BLaER1 treated with 17β-estradiol and CSF1 and Interleukin-3, amounts not matched to agents 10 nM and 100 nM (cell line): ENCODE measurements at regions not wholly inside any gene's neighbourhood (a gene's known extent, or its start where the extent isn't known, plus 50 kb on each side); places are given as distances from the start of the nearest gene placed in this dataset.
"Not testable (repeated sequence)": the region's sequence is repeated elsewhere in the genome, so short reads cannot be mapped to it uniquely, and the experiment has no call there.

ENCODE experiments used
- H3K27ac ChIP-seq, 11 experiments: shearing (Covaris generic); formaldehyde crosslinking; 2 replicates each; pipeline ENCODE4 v1.8.1; 2022
- H3K27me3 ChIP-seq, 11 experiments: shearing (Covaris generic); formaldehyde crosslinking; 2 replicates each; pipeline ENCODE4 v1.8.1; 2022
- H3K36me3 ChIP-seq, 11 experiments: shearing (Covaris generic); formaldehyde crosslinking; 2 replicates each; pipeline ENCODE4 v1.8.1; 2022
- H3K4me1 ChIP-seq, 10 experiments: shearing (Covaris generic); formaldehyde crosslinking; 2 replicates each; pipeline ENCODE4 v1.8.1; 2022
- H3K4me2 ChIP-seq, 11 experiments: shearing (Covaris generic); formaldehyde crosslinking; 2 replicates each; pipeline ENCODE4 v1.8.1; 2022
- H3K4me3 ChIP-seq, 10 experiments: shearing (Covaris generic); formaldehyde crosslinking; 2 replicates each; pipeline ENCODE4 v1.8.1; 2022
- H3K9ac ChIP-seq, 11 experiments: shearing (Covaris generic); formaldehyde crosslinking; 2 replicates each; pipeline ENCODE4 v1.8.1; 2022
- H3K9me3 ChIP-seq, 11 experiments: shearing (Covaris generic); formaldehyde crosslinking; replicated peaks in 1 of 11; 2 replicates each; pipeline ENCODE4 v1.8.1; 2022
- H4K20me1 ChIP-seq, 11 experiments: shearing (Covaris generic); formaldehyde crosslinking; 2 replicates each; pipeline ENCODE4 v1.8.1; 2022
- Cebpa-rat ChIP-seq, 11 experiments: shearing (Covaris generic); IDR thresholded peaks; 2 replicates each; pipeline ENCODE4 v1.8.1; 2022

DNA sequence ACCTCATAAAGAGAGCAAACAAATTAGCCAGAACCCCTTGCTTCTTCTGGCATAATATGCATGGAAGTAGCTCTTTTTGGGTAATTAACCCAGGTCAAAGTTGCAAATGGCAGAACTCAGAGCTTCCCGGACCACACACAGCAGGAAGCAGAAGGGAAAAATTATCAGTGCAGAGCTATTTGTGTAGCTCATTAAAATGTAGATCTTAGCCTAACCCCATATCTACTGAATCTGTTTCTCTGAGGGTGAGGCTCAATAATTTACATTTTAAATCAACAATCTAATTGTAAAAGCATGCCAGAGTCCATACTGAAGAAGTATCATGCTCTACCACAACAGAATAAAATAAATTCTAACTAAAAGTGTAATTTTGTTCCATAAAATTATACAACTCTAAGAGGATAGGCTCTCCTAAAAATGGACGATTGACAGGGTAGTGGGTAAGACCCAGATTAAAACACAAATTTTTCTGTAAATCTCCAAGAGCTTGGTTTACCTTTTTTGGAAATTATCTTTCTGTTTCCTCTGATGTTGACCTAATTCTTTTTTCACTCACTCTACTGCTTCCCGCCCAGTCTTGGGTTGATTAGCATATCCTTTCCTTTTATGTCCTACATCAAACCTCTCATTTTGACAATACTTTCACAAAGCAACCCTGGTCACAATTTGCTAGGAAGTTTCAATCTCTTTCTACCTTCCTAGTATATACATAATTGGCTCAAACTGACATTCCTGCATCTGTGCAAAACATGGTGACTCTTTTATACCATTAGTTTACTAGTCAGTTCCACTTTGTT lies 213.3 kb upstream of the SLC16A7 start:
- no peaks in the 10 kb centered on the region for H3K9me3 ChIP-seq
- H3K4me3 ChIP-seq = no peak overlapping the region
- H3K4me2 ChIP-seq = no peak overlapping the region
- no peaks in the 10 kb centered on the region for H3K36me3 ChIP-seq
- H3K27ac ChIP-seq = no peak overlapping the region
- H3K27me3 ChIP-seq = no peaks in the 10 kb centered on the region
- no peak for TF ChIP-seq Cebpa-rat (IDR thresholded peaks at IDR 0.05)
- no peaks in the 10 kb centered on the region for H4K20me1 ChIP-seq
- H3K4me1 ChIP-seq = peaks cover 0 to under 1% (median 0%) of the 10 kb centered on the region in 10 experiments; a peak in 3 of 20 replicates
- H3K9ac ChIP-seq = no peak overlapping the region

DNA sequence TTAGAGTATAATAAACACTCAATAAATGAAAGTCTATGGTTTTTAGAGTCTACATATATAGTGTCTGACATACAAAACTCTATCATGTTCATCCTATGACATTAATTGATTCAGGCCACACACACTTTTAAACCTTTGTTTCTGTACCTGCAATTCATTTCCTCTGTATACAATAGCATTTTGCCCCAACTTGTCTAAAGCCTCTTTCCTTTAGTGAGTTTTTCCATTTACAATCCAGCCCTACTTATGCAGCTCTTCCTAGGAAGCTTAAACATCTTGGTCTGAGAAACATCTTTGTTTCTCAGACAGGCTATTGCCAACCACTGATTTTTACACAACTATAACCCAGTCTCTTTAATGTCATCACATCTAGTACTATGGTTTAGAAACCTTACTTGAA lies 214.7 kb upstream of the SLC16A7 start:
- no peak overlapping the region for H3K4me2 ChIP-seq
- no peaks in the 10 kb centered on the region for H4K20me1 ChIP-seq
- H3K27me3 ChIP-seq = no peaks in the 10 kb centered on the region
- no peaks in the 10 kb centered on the region for H3K9me3 ChIP-seq
- no peak for TF ChIP-seq Cebpa-rat (IDR thresholded peaks at IDR 0.05)
- H3K4me1 ChIP-seq = no peaks in the 10 kb centered on the region
- H3K9ac ChIP-seq = no peak overlapping the region
- no peak overlapping the region for H3K27ac ChIP-seq
- no peak overlapping the region for H3K4me3 ChIP-seq
- H3K36me3 ChIP-seq = no peaks in the 10 kb centered on the region

DNA sequence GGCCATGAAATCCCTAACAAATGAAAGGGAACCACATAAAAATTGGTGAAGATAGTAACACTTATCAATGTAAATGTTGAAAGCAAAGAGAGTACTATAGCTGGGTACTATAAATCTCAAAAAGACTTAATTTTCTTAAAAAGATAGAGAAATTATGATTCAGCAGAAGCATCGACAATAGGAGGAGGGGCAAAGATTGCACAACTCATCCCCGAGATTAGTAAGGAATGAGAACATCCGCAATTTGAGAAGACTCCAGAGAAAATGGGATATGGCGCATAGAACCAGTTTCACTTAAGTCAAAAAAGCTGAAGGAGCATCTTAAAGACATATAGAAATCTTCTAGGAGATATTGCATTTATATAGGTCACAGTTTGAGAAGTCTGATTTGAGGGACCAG lies 220.2 kb upstream of the SLC16A7 start:
- no peak overlapping the region for H3K4me3 ChIP-seq
- H3K4me2 ChIP-seq = no peak overlapping the region
- no peak for TF ChIP-seq Cebpa-rat (IDR thresholded peaks at IDR 0.05)
- H3K9ac ChIP-seq = no peak overlapping the region
- H3K27me3 ChIP-seq = no peaks in the 10 kb centered on the region
- no peaks in the 10 kb centered on the region for H4K20me1 ChIP-seq
- no peak overlapping the region for H3K27ac ChIP-seq
- no peaks in the 10 kb centered on the region for H3K9me3 ChIP-seq
- H3K36me3 ChIP-seq = no peaks in the 10 kb centered on the region
- no peaks in the 10 kb centered on the region for H3K4me1 ChIP-seq

DNA sequence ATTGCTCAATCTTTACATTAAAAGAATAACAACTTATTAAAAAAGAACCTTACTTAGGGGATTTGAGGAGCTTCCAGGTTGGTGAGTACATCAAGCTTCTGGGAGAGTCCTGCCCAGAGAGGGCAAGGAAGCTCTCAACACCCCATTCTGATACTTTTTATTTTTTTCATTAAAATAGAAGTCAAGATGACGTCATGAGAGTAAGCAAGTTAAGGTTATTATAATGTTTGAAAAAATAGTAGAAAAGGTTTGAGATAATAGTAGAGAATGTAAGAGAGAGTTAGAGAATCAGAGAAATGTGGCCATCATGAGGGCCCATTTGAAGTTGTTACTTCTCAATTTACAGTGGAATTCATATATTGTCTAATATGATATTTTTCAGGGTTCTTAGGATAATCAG lies 221.0 kb upstream of the SLC16A7 start:
- no peak overlapping the region for H3K4me3 ChIP-seq
- H3K9ac ChIP-seq = no peak overlapping the region
- H3K36me3 ChIP-seq = no peaks in the 10 kb centered on the region
- H3K27me3 ChIP-seq = no peaks in the 10 kb centered on the region
- TF ChIP-seq Cebpa-rat (IDR thresholded peaks at IDR 0.05) = no peak
- H3K9me3 ChIP-seq = no peaks in the 10 kb centered on the region
- no peak overlapping the region for H3K4me2 ChIP-seq
- H3K4me1 ChIP-seq = no peaks in the 10 kb centered on the region
- H4K20me1 ChIP-seq = no peaks in the 10 kb centered on the region
- H3K27ac ChIP-seq = no peak overlapping the region

DNA sequence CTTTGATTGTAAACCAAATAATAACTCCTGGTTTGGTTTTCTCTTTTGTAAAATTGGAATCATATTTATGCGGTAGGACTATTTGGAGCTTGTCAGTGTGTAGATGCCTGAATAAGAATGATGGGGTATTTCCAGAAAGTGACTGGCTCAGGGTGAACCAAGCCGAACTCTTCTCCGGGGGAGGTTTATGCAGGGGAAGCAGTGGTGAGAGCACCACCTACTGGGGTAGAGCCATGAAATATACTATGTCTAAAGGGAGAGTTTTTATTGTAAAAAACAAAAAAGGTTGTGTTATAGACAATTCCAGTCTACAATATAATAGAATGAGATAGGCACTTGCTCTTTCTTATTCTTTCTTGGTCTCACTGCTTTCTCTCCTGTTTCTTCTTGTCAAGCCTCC lies 222.9 kb upstream of the SLC16A7 start:
- H3K4me1 ChIP-seq = no peaks in the 10 kb centered on the region
- no peaks in the 10 kb centered on the region for H3K27me3 ChIP-seq
- H3K36me3 ChIP-seq = no peaks in the 10 kb centered on the region
- H3K9me3 ChIP-seq = no peaks in the 10 kb centered on the region
- no peak for TF ChIP-seq Cebpa-rat (IDR thresholded peaks at IDR 0.05)
- H3K9ac ChIP-seq = no peak overlapping the region
- H4K20me1 ChIP-seq = no peaks in the 10 kb centered on the region
- H3K27ac ChIP-seq = no peak overlapping the region
- H3K4me2 ChIP-seq = no peak overlapping the region
- no peak overlapping the region for H3K4me3 ChIP-seq

DNA sequence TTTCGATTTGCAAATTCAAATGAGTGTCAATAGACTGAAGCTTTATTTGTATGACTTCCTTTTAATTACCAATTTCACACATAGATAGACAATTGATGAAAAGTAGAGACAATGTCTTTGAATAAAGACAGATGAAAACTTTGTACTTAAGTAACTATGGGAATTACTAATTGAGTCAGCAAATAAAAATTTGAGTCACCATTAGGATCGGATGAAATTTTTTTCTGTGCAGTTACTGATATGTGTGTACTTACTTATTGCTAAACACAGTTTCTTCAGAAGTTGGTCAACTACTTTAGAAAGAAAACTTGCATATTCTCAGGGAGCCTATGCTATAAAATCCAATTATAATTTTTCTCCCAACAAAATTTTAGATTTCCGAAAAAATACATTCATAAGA lies 224.9 kb upstream of the SLC16A7 start:
- no peak for TF ChIP-seq Cebpa-rat (IDR thresholded peaks at IDR 0.05)
- H3K4me1 ChIP-seq = no peaks in the 10 kb centered on the region

DNA sequence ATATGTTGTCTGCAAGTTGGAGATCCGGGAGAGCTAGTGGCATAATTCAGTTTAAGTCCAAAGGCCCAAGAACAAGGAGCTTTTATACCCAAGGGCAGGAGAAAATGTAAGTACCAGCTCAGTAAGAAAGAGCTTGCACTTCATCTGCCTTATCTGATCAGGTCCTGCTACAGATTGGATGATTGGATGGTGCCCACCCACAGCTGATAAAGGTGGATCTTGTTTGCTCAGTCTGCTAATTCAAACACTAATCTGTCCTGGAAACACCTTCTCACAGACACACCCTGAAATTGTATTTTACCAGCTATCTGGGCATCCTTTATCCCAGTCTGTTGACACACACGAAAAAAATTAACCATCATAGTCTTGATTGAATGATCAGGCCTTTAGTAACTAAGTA lies 230.7 kb upstream of the SLC16A7 start:
- Histone ChIP-seq H3K9me3 (no peaks in the 10 kb centered on the region), H3K9ac (no peak overlapping the region), H3K27ac (no peak overlapping the region), H3K4me1 (no peaks in the 10 kb centered on the region), H3K36me3 (no peaks in the 10 kb centered on the region), H3K4me3 (no peak overlapping the region), H3K27me3 (no peaks in the 10 kb centered on the region), H4K20me1 (no peaks in the 10 kb centered on the region; a peak in 1 of 22 replicates), H3K4me2 (no peak overlapping the region)
- TF ChIP-seq Cebpa-rat (IDR thresholded peaks at IDR 0.05) = no peak

More for the DNA sequence above, 224.9 kb upstream of the SLC16A7 start:
- Histone ChIP-seq H3K27me3 (no peaks in the 10 kb centered on the region), H3K4me2 (no peak overlapping the region), H3K9me3 (no peaks in the 10 kb centered on the region), H4K20me1 (no peaks in the 10 kb centered on the region; a peak in 1 of 22 replicates), H3K4me3 (no peak overlapping the region), H3K9ac (no peak overlapping the region), H3K27ac (no peak overlapping the region), H3K36me3 (no peaks in the 10 kb centered on the region)

DNA sequence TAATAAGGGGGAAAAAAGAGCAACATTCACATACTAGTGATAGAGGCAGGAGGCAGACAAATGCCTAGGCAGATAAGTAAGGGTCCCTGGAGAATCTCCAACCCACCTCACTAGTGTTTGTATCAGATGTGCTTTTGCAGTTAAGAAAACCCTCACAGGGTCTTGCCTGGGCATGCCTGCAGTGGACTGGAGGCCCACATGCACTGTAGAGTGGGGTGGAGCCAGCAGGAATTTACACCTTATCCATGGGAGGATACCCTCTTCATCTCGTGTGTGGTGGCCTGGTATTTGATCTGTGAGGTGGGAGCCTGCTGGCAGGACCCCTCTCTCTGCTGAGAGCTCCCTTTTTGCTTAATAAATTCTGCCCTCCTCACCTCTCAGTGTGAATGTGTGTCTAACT lies 238.0 kb upstream of the SLC16A7 start:
- Histone ChIP-seq H3K4me1 (no peaks in the 10 kb centered on the region), H3K4me3 (no peak overlapping the region), H3K27me3 (no peaks in the 10 kb centered on the region), H4K20me1 (no peaks in the 10 kb centered on the region), H3K9me3 (no peaks in the 10 kb centered on the region), H3K36me3 (no peaks in the 10 kb centered on the region), H3K4me2 (no peak overlapping the region), H3K27ac (0 out of 22 replicates have a peak overlapping the region, but pooled peaks of 1 of the 11 experiments have one; percentile 8), H3K9ac (no peak overlapping the region)
- TF ChIP-seq Cebpa-rat (IDR thresholded peaks at IDR 0.05) = no peak

DNA sequence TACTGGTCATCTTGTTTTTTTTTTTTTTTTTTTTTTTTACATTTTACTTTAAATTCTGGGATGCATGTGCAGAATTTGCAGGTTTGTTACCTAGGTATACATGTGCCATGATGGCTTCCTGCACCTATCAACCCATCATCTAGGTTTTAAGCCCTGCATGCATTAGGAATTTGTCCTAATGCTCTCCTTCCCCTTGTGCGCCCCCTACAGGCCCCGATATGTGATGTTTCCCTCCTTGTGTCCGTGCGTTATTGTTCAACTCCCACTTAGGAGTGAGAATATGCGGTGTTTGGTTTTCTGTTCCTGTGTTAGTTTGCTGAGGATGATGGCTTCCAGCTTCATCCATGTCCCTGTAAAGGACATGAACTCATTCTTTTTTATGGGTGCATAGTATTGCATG lies 249.6 kb upstream of the SLC16A7 start:
- not testable (repeated sequence) for H3K27me3 ChIP-seq, H3K27ac ChIP-seq, H3K9ac ChIP-seq, H3K4me1 ChIP-seq, H3K4me2 ChIP-seq, H3K9me3 ChIP-seq, H3K4me3 ChIP-seq, H4K20me1 ChIP-seq, H3K36me3 ChIP-seq

DNA sequence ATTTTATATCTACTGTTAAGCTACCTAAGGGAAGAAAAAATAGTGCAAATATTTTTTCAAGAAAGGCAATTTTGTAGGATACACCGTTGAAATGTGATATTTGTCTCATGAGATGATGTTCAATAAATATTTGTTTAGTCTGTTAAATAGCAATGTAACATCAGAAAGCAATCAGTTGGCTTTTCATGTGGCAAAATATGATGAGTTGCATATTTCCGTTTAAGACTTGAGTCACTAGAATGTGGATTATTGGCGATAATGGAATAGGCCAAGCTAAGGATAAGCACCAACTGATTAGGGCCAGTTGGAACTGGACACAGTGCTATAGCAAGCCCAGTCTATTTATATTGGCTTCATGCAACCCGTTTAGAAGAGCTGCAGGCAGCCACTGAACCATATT lies 250.4 kb upstream of the SLC16A7 start:
- TF ChIP-seq Cebpa-rat (IDR thresholded peaks at IDR 0.05) = no peak
- Histone ChIP-seq H3K27me3 (no peaks in the 10 kb centered on the region), H3K4me3 (no peak overlapping the region), H3K36me3 (no peaks in the 10 kb centered on the region), H3K4me1 (no peaks in the 10 kb centered on the region), H3K27ac (no peak overlapping the region), H3K4me2 (no peak overlapping the region), H3K9ac (no peak overlapping the region), H3K9me3 (peaks cover 0 to 6% (median 0%) of the 10 kb centered on the region in 11 experiments; a peak in 1 of 22 replicates), H4K20me1 (no peaks in the 10 kb centered on the region)
